PC-9 (cell line): ENCODE measurements at regions not wholly inside any gene's neighbourhood (a gene's known extent, or its start where the extent isn't known, plus 50 kb on each side); places are given as distances from the start of the nearest gene placed in this dataset.

Source experiments
- BruUV-seq: library from RNA; stranded (reverse); fragments of 400-500 nt; replicated peaks from 2 replicates; lab custom pipeline; 2021; lab: Mats Ljungman, UMichigan
- CTCF ChIA-PET: fragments of 300-600 bp; sonication (Branson Sonifier 250); formaldehyde crosslinking; loops from one replicate; lab custom pipeline; 2022; ENCODE audit warnings: antibody characterized with exemption; lab: Charles Lee
- POLR2A ChIA-PET: fragments of 300-600 bp; sonication (Branson Sonifier 250); formaldehyde crosslinking; loops from one replicate; lab custom pipeline; 2022; ENCODE audit warnings: antibody characterized with exemption; ENCODE audit not compliant: unreplicated experiment; lab: Charles Lee
- DNase-seq, 2 experiments: peaks; one replicate each; pipeline versions ENCODE4 v3.0.0 to v3.0.0-alpha.2; 2015 to 2022; ENCODE audit warnings: mixed read lengths in 1 of 2
- H2AFZ ChIP-seq: fragments of 200-600 bp; sonication (generic); 2 replicates; pipeline ENCODE4 v1.8.1; 2017; ENCODE audit warnings: antibody characterized with exemption
- H3F3A ChIP-seq: fragments of 200-600 bp; sonication (generic); 2 replicates; pipeline ENCODE4 v1.8.1; 2017; ENCODE audit warnings: antibody characterized with exemption, mild to moderate bottlenecking, low read depth; ENCODE audit not compliant: insufficient read depth
- H3K27ac ChIP-seq: fragments of 200-600 bp; sonication (generic); 2 replicates; pipeline ENCODE4 v1.6.1; 2016; ENCODE audit warnings: mixed run types
- H3K27me3 ChIP-seq: fragments of 200-600 bp; sonication (generic); 2 replicates; pipeline ENCODE4 v1.6.1; 2016; ENCODE audit warnings: low read depth, mixed run types; ENCODE audit not compliant: insufficient read depth
- H3K36me3 ChIP-seq: fragments of 200-600 bp; sonication (generic); 2 replicates; pipeline ENCODE4 v1.6.1; 2016; ENCODE audit warnings: low read depth, mixed run types
- H3K4me1 ChIP-seq: fragments of 200-600 bp; sonication (generic); replicated peaks from 2 replicates; pipeline ENCODE4 v1.6.1; 2016; ENCODE audit warnings: mixed run types; ENCODE audit not compliant: insufficient read depth
- H3K4me2 ChIP-seq: fragments of 200-600 bp; sonication (generic); 2 replicates; pipeline ENCODE4 v1.6.1; 2017; ENCODE audit warnings: mixed run types
- H3K4me3 ChIP-seq: fragments of 200-600 bp; sonication (generic); 2 replicates; pipeline ENCODE4 v1.6.1; 2016; ENCODE audit warnings: mixed run types
- H3K79me2 ChIP-seq: fragments of 200-600 bp; sonication (generic); 2 replicates; pipeline ENCODE4 v1.6.1; 2017; ENCODE audit warnings: low read depth, mixed run types
- H3K9me2 ChIP-seq: fragments of 200-600 bp; sonication (generic); 2 replicates; pipeline ENCODE4 v1.8.1; 2017; ENCODE audit warnings: mild to moderate bottlenecking; ENCODE audit not compliant: insufficient read depth
- H3K9me3 ChIP-seq: fragments of 200-600 bp; sonication (generic); 2 replicates; pipeline ENCODE4 v1.8.1; 2016; ENCODE audit warnings: low read depth; ENCODE audit not compliant: insufficient read depth
- H4K20me1 ChIP-seq: fragments of 200-600 bp; sonication (generic); 2 replicates; pipeline ENCODE4 v1.8.1; 2017; ENCODE audit not compliant: insufficient read depth
- CTCF ChIP-seq: fragments of 200-600 bp; sonication (generic); conservative IDR thresholded peaks from 2 replicates; pipeline ENCODE4 v1.6.1; 2017; ENCODE audit warnings: mixed run types, antibody characterized with exemption, mild to moderate bottlenecking, moderate library complexity
- EZH2 ChIP-seq: fragments of 200-600 bp; sonication (generic); IDR thresholded peaks from 2 replicates; pipeline ENCODE4 v1.8.0; 2017; ENCODE audit warnings: antibody characterized with exemption, low read depth
- intact Hi-C: fragments of 100-400 bp; cut with micrococcal nuclease; formaldehyde crosslinking; loops from one replicate; pipeline ENCODE4 v1.10.0; 2022; ENCODE audit not compliant: unreplicated experiment

- ChIA-PET CTCF (interaction anchor here (0.7 kb wide), 1 partner anchor 13 kb away, joined by 3 read pairs; no protein-coding TSS in a partner anchor), POLR2A (no interaction called here)
- Histone ChIP-seq H3F3A (peaks cover 90% of the 10 kb centered on the region), H3K4me1 (peaks cover 78% of the 10 kb centered on the region), H3K4me3 (peak overlapping the region; percentile 39; the same call in 1 of the 2 replicates), H3K79me2 (peaks cover 88% of the 10 kb centered on the region), H3K9me2 (no peaks in the 10 kb centered on the region), H2AFZ (no peak overlapping the region), H3K4me2 (peak overlapping the region; percentile 78), H3K27ac (peak overlapping the region; percentile 77), H4K20me1 (peaks cover 26% of the 10 kb centered on the region), H3K27me3 (no peaks in the 10 kb centered on the region), H3K9me3 (no peaks in the 10 kb centered on the region), H3K36me3 (0 out of 2 replicates have a peak, but pooled peaks cover 5% of the 10 kb centered on the region)
- intact Hi-C loops: loop anchor here (2.0 to 10.0 kb wide), 5 partner anchors 53 to 539 kb away; partner anchors contain the start of genes CCDC92, NCOR2, UBC and ZNF664
- DNase-seq: no peak
- TF ChIP-seq EZH2 (no peak), CTCF (no peak)
- BruUV-seq: no TSS peak
Observed at GRCh38 chr12:124513297-124513867, 54.0 kb downstream of the NCOR2 start.

- no peak overlapping the region for H2AFZ ChIP-seq
- H3K27me3 ChIP-seq: no peaks in the 10 kb centered on the region
- peak overlapping the region; percentile 78 for H3K4me2 ChIP-seq
- TF ChIP-seq EZH2 (no peak), CTCF (no peak)
- no TSS peak for BruUV-seq
- no peaks in the 10 kb centered on the region for H3K9me2 ChIP-seq
- H3F3A ChIP-seq: peaks cover 84% of the 10 kb centered on the region
- peak overlapping the region; percentile 77 for H3K27ac ChIP-seq
- POLR2A ChIA-PET: interaction anchor here (0.6 to 0.7 kb wide), 2 partner anchors 10 to 128 kb away, joined by 3 to 5 read pairs; no protein-coding TSS in a partner anchor
- no peaks in the 10 kb centered on the region for H3K9me3 ChIP-seq
- CTCF ChIA-PET: interaction anchor here (0.7 kb wide), 1 partner anchor 14 kb away, joined by 3 read pairs; no protein-coding TSS in a partner anchor
- DNase-seq: peak; percentile 89 to 92
- 0 out of 2 replicates have a peak, but pooled peaks cover 5% of the 10 kb centered on the region for H3K36me3 ChIP-seq
- peaks cover 91% of the 10 kb centered on the region for H3K79me2 ChIP-seq
- H3K4me1 ChIP-seq: peaks cover 79% of the 10 kb centered on the region
- H4K20me1 ChIP-seq: peaks cover 32% of the 10 kb centered on the region
- intact Hi-C loops: loop anchor here (1.0 to 10.0 kb wide), 6 partner anchors 54 to 538 kb away; partner anchors contain the start of genes CCDC92, NCOR2, UBC and ZNF664
- H3K4me3 ChIP-seq: peak overlapping the region; percentile 39; the same call in 1 of the 2 replicates
Observed at GRCh38 chr12:124512667-124513296, 54.6 kb downstream of the NCOR2 start.

GRCh38 chr12:124511259-124511985 lies 56.0 kb downstream of the NCOR2 start:
- H3K4me2 ChIP-seq: peak overlapping the region; percentile 78; the same call in 1 of the 2 replicates
- no peak for TF ChIP-seq EZH2
- no peak for TF ChIP-seq CTCF
- ChIA-PET CTCF (interaction anchor here (0.6 kb wide), 1 partner anchor 56 kb away, joined by 3 read pairs; no protein-coding TSS in a partner anchor), POLR2A (no interaction called here)
- H2AFZ ChIP-seq: no peak overlapping the region
- DNase-seq: no peak
- H3K27me3 ChIP-seq: no peaks in the 10 kb centered on the region
- no peaks in the 10 kb centered on the region for H3K9me2 ChIP-seq
- H3K79me2 ChIP-seq: peaks cover 91% of the 10 kb centered on the region
- peaks cover 67% of the 10 kb centered on the region for H3K4me1 ChIP-seq
- no TSS peak for BruUV-seq
- H4K20me1 ChIP-seq: peaks cover 46% of the 10 kb centered on the region
- peak overlapping the region; percentile 66; the same call in 1 of the 2 replicates for H3K27ac ChIP-seq
- no peak overlapping the region for H3K4me3 ChIP-seq
- intact Hi-C loops: loop anchor here (5.0 to 10.0 kb wide), 4 partner anchors 144 to 537 kb away; partner anchors contain the start of genes CCDC92, UBC and ZNF664
- H3K36me3 ChIP-seq: 0 out of 2 replicates have a peak, but pooled peaks cover 5% of the 10 kb centered on the region
- no peaks in the 10 kb centered on the region for H3K9me3 ChIP-seq
- H3F3A ChIP-seq: peaks cover 73% of the 10 kb centered on the region
